Activated naive CD8-positive, alpha-beta T cell treated with anti-CD3 and anti-CD28 coated beads for 36 hours (primary cell): ENCODE measurements at regions not wholly inside any gene's neighbourhood (a gene's known extent, or its start where the extent isn't known, plus 50 kb on each side); places are given as distances from the start of the nearest gene placed in this dataset.

ENCODE experiments used
- DNase-seq: peaks from one replicate; pipeline ENCODE4 v3.0.0; 2021
- H3K27ac Mint-ChIP-seq: one replicate; pipeline ENCODE4 v1.8.0; 2022; ENCODE audit warnings: mild to moderate bottlenecking, moderate library complexity, mixed read lengths
- H3K27me3 Mint-ChIP-seq: one replicate; pipeline ENCODE4 v1.8.0; 2022; ENCODE audit warnings: mild to moderate bottlenecking, mixed read lengths
- H3K36me3 Mint-ChIP-seq: one replicate; pipeline ENCODE4 v1.8.0; 2021; ENCODE audit warnings: mild to moderate bottlenecking, mixed read lengths
- H3K4me1 Mint-ChIP-seq: one replicate; pipeline ENCODE4 v1.8.0; 2021; ENCODE audit warnings: mixed read lengths
- H3K4me3 Mint-ChIP-seq: one replicate; pipeline ENCODE4 v1.8.0; 2022; ENCODE audit warnings: mild to moderate bottlenecking, moderate library complexity, mixed read lengths
- H3K9me3 Mint-ChIP-seq: one replicate; pipeline ENCODE4 v1.8.0; 2022; ENCODE audit warnings: mixed read lengths

DNA sequence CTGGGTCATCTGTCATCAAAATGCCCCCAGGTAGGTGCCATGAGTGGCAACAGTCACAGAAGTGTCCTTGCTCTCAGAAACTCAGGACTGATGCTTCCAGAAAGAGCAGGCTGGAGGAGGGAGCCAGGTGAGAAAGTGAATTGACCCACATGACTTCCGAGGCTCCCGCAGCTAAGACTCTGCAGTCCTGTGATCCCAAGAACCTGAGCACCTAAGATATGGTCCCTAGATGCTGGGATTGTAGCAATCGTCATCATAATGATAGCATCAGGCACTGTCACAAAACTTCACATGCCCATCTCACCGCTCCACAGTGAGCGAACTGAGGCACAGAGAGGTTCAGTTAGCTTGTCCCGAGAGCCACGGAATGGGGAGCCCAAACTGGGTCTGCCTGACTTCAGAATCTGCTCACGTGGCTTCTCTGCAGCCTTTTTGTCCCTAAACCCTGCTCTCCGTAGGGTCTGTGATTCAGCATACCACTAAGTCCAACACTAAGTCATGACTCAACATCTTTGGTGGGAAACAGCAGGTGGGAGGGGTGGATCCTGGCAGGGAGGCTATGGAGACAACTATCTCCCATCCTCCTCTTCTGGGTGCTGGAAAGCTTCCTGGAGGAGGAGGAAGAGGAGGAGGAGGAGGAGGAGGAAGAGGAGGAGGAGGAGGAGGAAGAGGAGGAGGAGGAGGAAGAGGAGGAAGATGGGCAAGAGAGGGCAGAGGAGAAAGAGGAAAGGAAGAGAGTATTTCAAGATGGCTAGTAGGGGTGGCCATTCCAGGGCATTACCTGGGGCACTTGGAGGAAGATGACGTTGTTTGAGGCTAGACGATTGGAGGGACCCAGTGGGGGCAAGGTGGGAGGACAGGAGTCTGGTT lies 55.5 kb upstream of the DLX4 start:
- H3K27me3 Mint-ChIP-seq = peaks cover 56% of the 10 kb centered on the region
- DNase-seq = no peak
- H3K27ac Mint-ChIP-seq = no peak overlapping the region
- H3K36me3 Mint-ChIP-seq = no peaks in the 10 kb centered on the region
- H3K9me3 Mint-ChIP-seq = no peaks in the 10 kb centered on the region
- H3K4me1 Mint-ChIP-seq = peaks cover 6% of the 10 kb centered on the region
- H3K4me3 Mint-ChIP-seq = no peak overlapping the region

DNA sequence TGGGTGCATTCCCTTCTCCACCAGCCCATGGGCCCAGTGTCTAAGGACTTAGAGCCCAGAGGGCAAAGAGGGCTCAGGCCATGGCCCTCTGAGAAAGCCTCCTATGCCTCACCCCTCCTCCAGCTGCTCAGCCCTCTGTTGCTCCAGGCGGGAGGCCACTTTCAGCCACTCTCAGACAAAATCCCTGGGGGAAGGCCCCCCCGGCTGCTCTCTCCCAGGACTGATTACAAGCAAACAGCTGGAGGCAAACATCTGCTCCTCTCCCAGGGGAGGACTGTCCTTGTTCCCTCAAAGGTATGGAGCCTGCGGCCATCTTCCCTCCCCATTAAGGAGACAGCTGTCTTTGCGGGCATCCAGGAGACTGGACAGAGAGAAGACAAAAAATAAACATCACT lies 54.9 kb upstream of the DLX4 start:
- peaks cover 6% of the 10 kb centered on the region for H3K4me1 Mint-ChIP-seq
- H3K27ac Mint-ChIP-seq = no peak overlapping the region
- H3K36me3 Mint-ChIP-seq = no peaks in the 10 kb centered on the region
- no peak overlapping the region for H3K4me3 Mint-ChIP-seq
- no peak for DNase-seq
- H3K27me3 Mint-ChIP-seq = peaks cover 50% of the 10 kb centered on the region
- no peaks in the 10 kb centered on the region for H3K9me3 Mint-ChIP-seq

DNA sequence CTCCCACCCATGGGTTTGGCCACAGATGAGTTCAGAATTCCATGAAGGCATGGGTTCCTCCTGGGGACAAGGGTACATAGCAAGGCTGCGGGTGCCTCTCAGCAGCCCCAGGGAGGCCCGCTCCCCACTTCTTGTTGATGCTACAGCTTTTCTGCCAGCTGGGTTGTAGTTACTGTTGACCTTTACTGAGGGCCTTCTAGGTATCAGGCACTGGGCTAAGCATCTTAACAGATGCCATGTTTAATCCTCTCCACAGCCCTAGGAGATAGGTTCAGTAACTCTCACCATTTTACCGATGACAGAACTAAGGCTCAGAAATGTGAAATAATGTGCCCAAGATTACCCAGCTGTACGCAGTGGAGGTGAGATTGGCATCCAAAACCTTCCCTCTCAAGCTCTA lies 54.3 kb upstream of the DLX4 start:
- peaks cover 5% of the 10 kb centered on the region for H3K4me1 Mint-ChIP-seq
- H3K4me3 Mint-ChIP-seq = no peak overlapping the region
- H3K27me3 Mint-ChIP-seq = peaks cover 44% of the 10 kb centered on the region
- H3K9me3 Mint-ChIP-seq = no peaks in the 10 kb centered on the region
- H3K36me3 Mint-ChIP-seq = no peaks in the 10 kb centered on the region
- DNase-seq = no peak
- H3K27ac Mint-ChIP-seq = no peak overlapping the region

DNA sequence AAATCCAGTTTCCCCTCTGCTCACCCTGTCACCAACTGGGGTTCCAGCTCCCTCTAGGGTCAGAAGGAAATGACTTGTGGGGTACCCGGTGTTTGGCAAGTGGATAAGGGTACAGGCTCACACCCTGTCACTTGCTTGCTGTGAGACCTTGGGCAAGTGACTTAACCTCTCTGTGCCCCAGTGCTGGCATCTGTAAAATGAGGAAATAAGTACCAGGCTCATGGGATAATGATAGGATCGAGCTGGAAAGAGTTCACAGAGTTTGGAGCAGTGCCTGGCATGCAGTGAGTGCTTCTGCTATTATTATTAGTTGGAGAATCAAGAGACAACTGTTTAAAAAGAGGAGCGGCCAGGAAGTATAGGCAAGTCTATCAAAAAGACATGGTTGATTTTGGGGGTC lies 53.7 kb upstream of the DLX4 start:
- H3K4me1 Mint-ChIP-seq = peaks cover 1% of the 10 kb centered on the region

DNA sequence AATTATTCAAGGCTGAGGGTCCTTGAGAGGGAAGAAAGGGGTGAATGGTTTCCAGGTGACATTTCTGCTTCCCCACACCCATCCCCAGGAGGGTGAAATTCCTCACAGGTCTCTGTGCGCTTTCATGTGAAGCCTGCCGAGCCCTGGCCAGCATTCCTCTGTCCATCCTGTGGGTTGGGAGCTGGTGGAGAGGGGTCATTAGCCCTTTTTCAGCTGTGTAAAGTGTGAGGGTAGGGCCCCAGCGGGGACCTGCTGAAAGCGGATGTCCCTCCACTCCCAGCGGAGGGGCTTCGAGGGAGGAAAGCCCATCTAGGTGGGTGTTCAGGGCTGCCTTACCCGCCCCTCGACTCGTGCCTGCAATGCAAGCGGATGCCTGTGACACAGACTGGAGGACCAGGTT lies 53.3 kb upstream of the DLX4 start:
- Mint-ChIP-seq H3K27me3 (peaks cover 36% of the 10 kb centered on the region), H3K9me3 (no peaks in the 10 kb centered on the region), H3K4me3 (no peak overlapping the region), H3K36me3 (no peaks in the 10 kb centered on the region), H3K4me1 (peaks cover 1% of the 10 kb centered on the region), H3K27ac (no peak overlapping the region)
- no peak for DNase-seq

More for the DNA sequence above, 53.7 kb upstream of the DLX4 start:
- H3K27me3 Mint-ChIP-seq = peaks cover 39% of the 10 kb centered on the region
- no peak overlapping the region for H3K4me3 Mint-ChIP-seq
- H3K9me3 Mint-ChIP-seq = no peaks in the 10 kb centered on the region
- no peaks in the 10 kb centered on the region for H3K36me3 Mint-ChIP-seq
- no peak overlapping the region for H3K27ac Mint-ChIP-seq
- DNase-seq = no peak

DNA sequence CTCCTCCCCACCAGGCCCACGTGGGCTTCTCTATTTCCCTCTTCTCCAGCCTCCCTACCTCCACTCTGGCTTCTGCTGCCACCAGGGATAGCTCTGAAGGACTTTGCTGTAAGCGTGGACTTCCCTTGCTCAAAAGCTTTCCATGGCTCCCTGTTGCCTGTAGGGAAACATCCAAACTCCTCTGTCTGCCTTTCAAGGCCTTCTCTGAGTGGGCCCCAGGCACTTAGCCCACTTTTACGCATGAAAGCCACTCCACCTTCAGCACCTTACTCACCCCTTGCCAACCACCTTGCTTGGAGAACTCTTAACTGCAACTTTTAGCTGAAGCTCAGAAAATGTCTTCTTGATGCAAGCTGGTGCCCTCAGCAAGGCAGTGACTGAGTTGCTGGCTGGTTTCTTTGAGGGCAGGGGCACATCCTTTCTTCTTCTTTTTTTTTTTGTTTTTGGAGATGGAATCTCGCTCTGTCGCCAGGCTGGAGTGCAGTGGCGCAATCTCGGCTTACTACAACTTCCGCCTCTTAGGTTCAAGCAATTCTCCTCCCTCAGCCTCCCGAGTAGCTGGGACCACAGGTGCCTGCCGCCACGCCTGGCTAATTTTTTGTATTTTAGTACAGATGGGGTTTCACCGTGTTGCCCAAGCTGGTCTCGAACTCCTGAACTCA lies 52.0 kb upstream of the DLX4 start:
- no peaks in the 10 kb centered on the region for H3K36me3 Mint-ChIP-seq
- no peak overlapping the region for H3K27ac Mint-ChIP-seq
- peaks cover 23% of the 10 kb centered on the region for H3K27me3 Mint-ChIP-seq
- no peak for DNase-seq
- no peak overlapping the region for H3K4me3 Mint-ChIP-seq
- H3K4me1 Mint-ChIP-seq = no peaks in the 10 kb centered on the region
- no peaks in the 10 kb centered on the region for H3K9me3 Mint-ChIP-seq

DNA sequence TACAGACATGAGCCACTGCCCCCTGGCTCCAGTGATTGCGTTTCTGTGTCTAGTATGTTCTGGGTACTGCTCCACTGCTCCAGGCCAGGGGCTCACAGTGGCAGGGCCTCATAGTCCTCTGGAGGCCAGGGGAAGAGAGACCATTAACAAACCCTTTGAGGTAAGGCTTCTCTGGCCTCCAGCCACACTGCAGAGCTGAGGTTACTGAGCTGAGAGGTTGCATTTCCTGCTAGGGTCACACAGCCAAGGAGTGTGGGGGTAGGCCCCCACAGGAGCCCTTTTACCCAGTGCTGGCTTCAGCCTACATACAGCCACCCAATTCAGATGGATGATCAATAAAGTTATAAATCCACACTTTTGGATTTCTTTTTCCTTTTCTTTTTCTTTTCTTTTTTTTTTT lies 50.4 kb upstream of the DLX4 start:
- H3K27ac Mint-ChIP-seq = no peak overlapping the region
- H3K4me3 Mint-ChIP-seq = no peak overlapping the region
- H3K4me1 Mint-ChIP-seq = no peaks in the 10 kb centered on the region
- no peaks in the 10 kb centered on the region for H3K36me3 Mint-ChIP-seq
- no peaks in the 10 kb centered on the region for H3K9me3 Mint-ChIP-seq
- no peak for DNase-seq
- peaks cover 12% of the 10 kb centered on the region for H3K27me3 Mint-ChIP-seq
